GM12872 (cell line): ENCODE measurements at regions not wholly inside any gene's neighbourhood (a gene's known extent, or its start where the extent isn't known, plus 50 kb on each side); places are given as distances from the start of the nearest gene placed in this dataset.

Experiments used
- TF ChIP-seq, protein P1 (sequence below): IDR thresholded peaks from 3 replicates; pipeline ENCODE4 v1.5.1; 2011; ENCODE audit warnings: low read depth, mild to moderate bottlenecking, low read length, moderate library complexity; ENCODE audit not compliant: insufficient read depth

DNA sequence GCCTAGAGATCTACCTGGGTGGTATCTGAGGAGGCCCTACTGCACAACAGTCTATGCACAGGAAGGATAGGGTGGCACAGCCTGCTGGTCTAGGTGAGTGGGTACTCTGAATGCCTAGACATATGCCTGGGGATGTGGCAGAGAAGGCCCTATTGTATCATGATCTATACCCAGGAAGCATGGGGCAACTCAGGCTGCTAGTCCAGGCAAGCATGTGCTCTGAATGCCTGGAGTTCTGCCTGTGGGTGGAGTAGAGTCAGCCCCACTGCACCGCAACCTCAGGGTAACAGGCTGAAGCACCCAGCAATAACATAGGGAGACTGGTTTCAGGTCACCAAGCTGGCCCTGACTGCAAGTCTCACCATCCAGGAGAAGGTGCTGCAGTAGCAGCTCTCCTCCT is 224.7 kb downstream of the MFSD1 start:
- TF ChIP-seq, protein P1, sequence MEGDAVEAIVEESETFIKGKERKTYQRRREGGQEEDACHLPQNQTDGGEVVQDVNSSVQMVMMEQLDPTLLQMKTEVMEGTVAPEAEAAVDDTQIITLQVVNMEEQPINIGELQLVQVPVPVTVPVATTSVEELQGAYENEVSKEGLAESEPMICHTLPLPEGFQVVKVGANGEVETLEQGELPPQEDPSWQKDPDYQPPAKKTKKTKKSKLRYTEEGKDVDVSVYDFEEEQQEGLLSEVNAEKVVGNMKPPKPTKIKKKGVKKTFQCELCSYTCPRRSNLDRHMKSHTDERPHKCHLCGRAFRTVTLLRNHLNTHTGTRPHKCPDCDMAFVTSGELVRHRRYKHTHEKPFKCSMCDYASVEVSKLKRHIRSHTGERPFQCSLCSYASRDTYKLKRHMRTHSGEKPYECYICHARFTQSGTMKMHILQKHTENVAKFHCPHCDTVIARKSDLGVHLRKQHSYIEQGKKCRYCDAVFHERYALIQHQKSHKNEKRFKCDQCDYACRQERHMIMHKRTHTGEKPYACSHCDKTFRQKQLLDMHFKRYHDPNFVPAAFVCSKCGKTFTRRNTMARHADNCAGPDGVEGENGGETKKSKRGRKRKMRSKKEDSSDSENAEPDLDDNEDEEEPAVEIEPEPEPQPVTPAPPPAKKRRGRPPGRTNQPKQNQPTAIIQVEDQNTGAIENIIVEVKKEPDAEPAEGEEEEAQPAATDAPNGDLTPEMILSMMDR, result no peak

DNA sequence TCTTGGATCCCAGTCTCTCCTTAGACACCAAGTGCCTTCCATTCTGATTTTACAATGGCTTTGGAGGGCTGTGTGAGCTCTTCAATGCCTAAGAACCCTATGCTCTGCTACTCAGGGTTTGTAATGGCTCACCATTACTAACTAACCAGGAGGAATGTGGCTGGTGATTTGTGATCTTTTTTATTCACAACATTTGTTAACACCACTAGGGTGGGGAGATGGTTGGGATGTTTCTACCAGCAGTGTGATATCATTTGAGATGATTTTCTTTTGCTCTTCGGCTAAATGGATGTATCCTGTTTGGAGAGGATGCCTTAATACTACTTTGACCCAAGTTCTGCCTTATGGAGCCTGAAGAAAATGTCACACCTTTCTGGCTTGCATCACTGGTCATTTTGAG is 226.9 kb downstream of the MFSD1 start:
- TF ChIP-seq, protein P1, result no peak

DNA sequence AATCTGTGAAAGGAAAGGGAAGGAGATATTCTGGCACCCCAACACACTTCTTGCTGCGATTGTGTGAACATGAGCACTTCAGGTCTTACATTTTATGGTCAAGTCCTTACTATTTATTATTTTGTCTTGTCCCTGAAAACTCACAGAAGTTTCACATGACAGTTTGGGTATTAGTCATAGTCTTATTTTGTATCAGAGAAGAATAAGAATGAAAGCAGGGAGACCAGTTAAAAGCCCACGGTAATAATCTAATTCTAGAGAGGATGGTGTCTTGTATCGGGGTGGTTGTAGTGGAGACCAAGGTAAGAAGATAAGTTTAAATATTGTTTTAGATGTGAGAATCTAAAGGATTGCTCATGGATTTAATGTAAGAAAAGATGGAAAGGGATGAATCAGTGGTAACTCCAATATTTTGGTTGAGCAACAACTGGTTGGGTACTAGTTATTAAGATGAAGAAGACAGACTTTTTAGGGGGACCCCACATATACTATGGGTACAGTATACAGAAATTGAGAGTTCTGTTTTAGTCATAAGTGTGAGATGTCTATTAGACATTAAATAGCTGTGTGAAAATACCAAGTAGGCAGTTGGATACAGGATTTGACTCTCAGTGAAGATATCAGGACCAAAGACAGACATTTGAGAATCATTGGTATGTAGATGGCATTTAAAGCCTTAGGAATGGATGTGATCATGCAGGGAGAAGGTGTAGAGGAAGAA is 227.6 kb downstream of the MFSD1 start:
- TF ChIP-seq, protein P1, result no peak

DNA sequence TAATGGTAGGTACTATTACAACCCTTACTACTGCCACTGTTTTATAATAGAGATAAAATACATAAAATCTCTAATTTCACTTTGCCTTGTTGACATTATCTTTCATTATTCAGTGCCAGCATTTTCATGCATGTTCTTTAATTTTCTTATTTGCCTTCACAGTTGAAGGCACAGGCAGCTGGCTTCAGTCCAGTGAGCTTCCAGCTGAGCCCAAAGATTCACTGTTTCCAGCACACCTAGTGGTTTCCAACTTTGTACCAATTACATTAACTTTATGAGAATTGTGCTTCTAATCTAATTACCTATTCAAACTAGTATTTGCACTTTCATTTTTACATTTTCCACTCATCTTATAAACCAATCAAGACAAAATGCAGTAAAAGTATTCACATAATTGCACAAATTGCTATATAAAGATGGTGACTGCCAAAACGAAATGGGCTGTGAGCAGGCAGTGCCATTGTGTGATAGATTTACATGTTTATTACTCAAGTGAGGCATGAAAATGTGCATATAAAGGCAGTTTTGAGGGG is 228.3 kb downstream of the MFSD1 start:
- TF ChIP-seq, protein P1, result no peak

DNA sequence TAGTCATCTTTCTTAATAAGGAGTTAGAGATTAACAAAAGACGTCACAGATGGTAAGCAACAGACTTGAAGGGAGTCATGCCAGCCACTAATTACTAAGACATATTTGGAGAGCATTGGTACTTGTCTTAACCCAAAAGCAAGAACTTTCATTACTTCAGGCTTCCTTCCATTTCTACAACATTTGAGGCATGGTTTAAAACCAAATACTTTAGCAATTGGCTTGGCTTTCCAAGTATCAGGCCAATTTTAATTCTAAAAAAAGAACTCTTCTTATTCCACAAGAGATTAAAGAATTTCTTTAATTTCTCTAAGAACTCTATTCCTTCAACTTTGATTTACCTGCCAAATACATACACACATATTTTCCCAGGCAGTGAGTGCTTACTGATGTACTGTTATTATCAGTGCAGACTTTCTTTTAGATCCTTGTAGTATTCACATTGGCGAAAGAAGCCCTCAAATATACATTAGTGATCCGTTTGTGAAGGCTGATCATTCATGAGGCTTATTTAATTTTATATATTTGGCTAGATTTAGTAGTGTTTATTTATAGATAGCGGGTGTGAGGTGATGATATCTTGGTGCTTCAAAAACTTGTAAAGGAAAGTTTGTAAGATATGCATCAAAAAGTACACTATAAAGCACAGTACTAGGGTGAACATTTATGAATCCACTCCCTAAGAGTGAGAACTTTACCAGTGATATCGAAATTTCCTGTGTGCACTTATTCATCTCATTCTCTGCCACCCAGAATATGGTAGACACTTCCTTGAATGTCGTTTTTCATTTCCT is 229.2 kb downstream of the MFSD1 start:
- TF ChIP-seq, protein P1, result no peak

DNA sequence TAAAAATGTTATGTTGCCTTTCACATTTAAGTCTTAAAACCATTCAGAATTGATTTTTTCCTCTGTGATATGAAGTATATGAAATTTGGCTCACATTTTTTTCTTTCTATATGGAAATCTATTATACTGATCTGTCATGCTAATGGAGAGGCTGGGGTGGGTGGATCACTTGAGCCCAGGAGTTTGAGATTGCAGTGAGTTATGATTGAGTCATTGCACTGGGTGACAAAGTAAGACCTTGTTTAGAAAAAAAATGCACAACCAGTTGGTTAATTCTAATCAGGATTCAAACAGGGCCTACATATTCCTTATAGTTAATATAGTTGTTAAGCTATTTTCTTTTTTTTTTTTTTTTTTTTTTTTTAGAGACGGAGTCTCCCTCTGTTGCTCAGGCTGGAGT is 230.5 kb downstream of the MFSD1 start:
- TF ChIP-seq, protein P1, result no peak

DNA sequence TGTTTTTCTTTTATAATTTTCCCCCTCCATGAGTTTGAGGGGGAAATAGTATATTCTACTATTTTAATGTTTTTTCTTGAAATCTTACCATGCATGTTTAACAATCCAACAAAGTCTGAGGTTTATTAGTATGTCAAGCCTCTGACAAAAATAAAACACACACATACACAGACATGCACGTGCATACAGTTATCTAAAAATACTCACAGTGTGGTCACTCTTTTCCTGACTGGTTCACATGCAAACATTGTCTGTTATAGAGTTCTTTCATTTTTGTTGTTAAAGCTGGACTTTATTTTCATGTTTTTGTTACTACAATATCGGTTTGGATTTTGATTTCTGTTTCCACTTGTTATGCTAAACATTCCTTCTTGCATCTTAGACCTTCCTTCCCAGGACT is 236.6 kb downstream of the MFSD1 start:
- TF ChIP-seq, protein P1, result no peak
